Liver (tissue), 8 donors: ENCODE measurements at regions not wholly inside any gene's neighbourhood (a gene's known extent, or its start where the extent isn't known, plus 50 kb on each side); places are given as distances from the start of the nearest gene placed in this dataset.

Experiments used
- DNase-seq: peaks from one replicate; pipeline ENCODE4 v3.0.0-alpha.2; 2017; ENCODE audit warnings: low spot score
- H3K27ac ChIP-seq, 2 donors: one replicate each; pipeline ENCODE4 v1.7.0; 2013; ENCODE audit warnings: inconsistent platforms in 2 of 2, low read length in 2 of 2, control low read depth in 1 of 2, low read depth in 1 of 2, mild to moderate bottlenecking in 1 of 2
- H3K27me3 ChIP-seq, 4 donors: one replicate each; pipeline versions ENCODE4 v1.6.1 to v1.7.0; 2013; ENCODE audit warnings: low read length in 3 of 4, inconsistent platforms in 1 of 4, mild to moderate bottlenecking in 1 of 4, moderate library complexity in 1 of 4; ENCODE audit not compliant: control insufficient read depth in 4 of 4, insufficient read depth in 4 of 4
- H3K36me3 ChIP-seq, 4 donors: one replicate each; pipeline versions ENCODE4 v1.6.1 to v1.7.0; 2013; ENCODE audit warnings: low read length in 3 of 4, mild to moderate bottlenecking in 3 of 4, low read depth in 1 of 4, moderate library complexity in 1 of 4; ENCODE audit not compliant: control insufficient read depth in 4 of 4, insufficient read depth in 3 of 4
- H3K4me1 ChIP-seq, 4 donors: one replicate each; pipeline versions ENCODE4 v1.6.1 to v1.7.0; 2013; ENCODE audit warnings: low read length in 3 of 4, mild to moderate bottlenecking in 3 of 4, moderate library complexity in 1 of 4; ENCODE audit not compliant: control insufficient read depth in 4 of 4, insufficient read depth in 4 of 4
- H3K4me3 ChIP-seq, 3 donors: one replicate each; pipeline versions ENCODE4 v1.6.1 to v1.7.0; 2013; ENCODE audit warnings: low read length in 3 of 3, control low read depth in 1 of 3, low read depth in 1 of 3, mild to moderate bottlenecking in 1 of 3
- H3K9ac ChIP-seq, 2 donors: one replicate each; pipeline ENCODE4 v1.7.0; 2013; ENCODE audit warnings: low read length in 2 of 2, mild to moderate bottlenecking in 2 of 2, moderate library complexity in 2 of 2, control low read depth in 1 of 2, low read depth in 1 of 2
- H3K9me3 ChIP-seq, 4 donors: one replicate each; pipeline versions ENCODE4 v1.6.1 to v1.7.0; 2013; ENCODE audit warnings: low read length in 3 of 4; ENCODE audit not compliant: control insufficient read depth in 4 of 4
- EGR1 ChIP-seq, 2 donors: IDR thresholded peaks; 2 replicates each; pipeline ENCODE4 v1.6.1; 2016 to 2018; ENCODE audit warnings: antibody characterized with exemption in 2 of 2, low read depth in 2 of 2
- FOXA1 ChIP-seq: IDR thresholded peaks from 2 replicates; pipeline ENCODE4 v1.6.1; 2016; ENCODE audit warnings: antibody characterized with exemption
- FOXA2 ChIP-seq: IDR thresholded peaks from 2 replicates; pipeline ENCODE4 v1.6.1; 2016; ENCODE audit warnings: antibody characterized with exemption
- GABPA ChIP-seq, 2 donors: IDR thresholded peaks in 1 of 2; conservative IDR thresholded peaks in 1 of 2; 2 replicates each; pipeline ENCODE4 v1.6.1; 2016; ENCODE audit warnings: antibody characterized with exemption in 2 of 2, mild to moderate bottlenecking in 1 of 2, moderate library complexity in 1 of 2
- HNF4A ChIP-seq, 2 donors: conservative IDR thresholded peaks; 2 replicates each; pipeline ENCODE4 v1.6.1; 2016; ENCODE audit warnings: antibody characterized with exemption in 2 of 2, mild to moderate bottlenecking in 2 of 2
- HNF4G ChIP-seq: IDR thresholded peaks from 2 replicates; pipeline ENCODE4 v1.6.1; 2016; ENCODE audit warnings: antibody characterized with exemption
- JUND ChIP-seq, 2 donors: IDR thresholded peaks; 2 replicates each; pipeline ENCODE4 v1.6.1; 2016; ENCODE audit warnings: antibody characterized with exemption in 2 of 2
- NR2F2 ChIP-seq: IDR thresholded peaks from 2 replicates; pipeline ENCODE4 v1.6.1; 2016; ENCODE audit warnings: antibody characterized with exemption
- RAD21 ChIP-seq, 2 donors: IDR thresholded peaks; 2 replicates each; pipeline ENCODE4 v1.6.1; 2016; ENCODE audit warnings: antibody characterized with exemption in 2 of 2, mild to moderate bottlenecking in 2 of 2
- RXRA ChIP-seq, 2 donors: IDR thresholded peaks; 2 replicates each; pipeline ENCODE4 v1.6.1; 2017 to 2018; ENCODE audit warnings: antibody characterized with exemption in 2 of 2, mild to moderate bottlenecking in 1 of 2
- SP1 ChIP-seq: IDR thresholded peaks from 2 replicates; pipeline ENCODE4 v1.6.1; 2018; ENCODE audit warnings: antibody characterized with exemption, mild to moderate bottlenecking
- TAF1 ChIP-seq: conservative IDR thresholded peaks from 2 replicates; pipeline ENCODE4 v1.6.1; 2016; ENCODE audit warnings: antibody characterized with exemption, mild to moderate bottlenecking
- YY1 ChIP-seq: IDR thresholded peaks from 2 replicates; pipeline ENCODE4 v1.6.1; 2016; ENCODE audit warnings: antibody characterized with exemption, mild to moderate bottlenecking
- WGBS: extraction: QIAGEN DNeasy Blood & Tissue Kit; methylation state at CpG from one replicate; pipeline ENCODE4 v1.1.7; 2013; 5-methylcytosine and 5-hydroxymethylcytosine counted together
- TF ChIP-seq, protein P1 (sequence below): IDR thresholded peaks from 2 replicates; pipeline ENCODE4 v1.6.1; 2016; ENCODE audit warnings: antibody characterized with exemption
- TF ChIP-seq, protein P2 (sequence below): IDR thresholded peaks from 2 replicates; pipeline ENCODE4 v1.6.1; 2016; ENCODE audit warnings: antibody characterized with exemption
- TF ChIP-seq, protein P3 (sequence below): IDR thresholded peaks from 2 replicates; pipeline ENCODE4 v1.6.1; 2016; ENCODE audit warnings: antibody characterized with exemption
- TF ChIP-seq, protein P4 (sequence below): IDR thresholded peaks from 2 replicates; pipeline ENCODE4 v1.6.1; 2016; ENCODE audit warnings: antibody characterized with exemption, mild to moderate bottlenecking
- TF ChIP-seq, protein P5 (sequence below): fragments of 150-350 bp; IDR thresholded peaks from 2 replicates; pipeline ENCODE4 v1.5.1; 2017; ENCODE audit warnings: improper control_type of control experiment, low read depth, low read length; ENCODE audit not compliant: missing input control
- donor health status: healthy.
- donor health status: healthy.
- donor health status: healthy.
- donor health status: healthy.
- donor health status: healthy.

DNA sequence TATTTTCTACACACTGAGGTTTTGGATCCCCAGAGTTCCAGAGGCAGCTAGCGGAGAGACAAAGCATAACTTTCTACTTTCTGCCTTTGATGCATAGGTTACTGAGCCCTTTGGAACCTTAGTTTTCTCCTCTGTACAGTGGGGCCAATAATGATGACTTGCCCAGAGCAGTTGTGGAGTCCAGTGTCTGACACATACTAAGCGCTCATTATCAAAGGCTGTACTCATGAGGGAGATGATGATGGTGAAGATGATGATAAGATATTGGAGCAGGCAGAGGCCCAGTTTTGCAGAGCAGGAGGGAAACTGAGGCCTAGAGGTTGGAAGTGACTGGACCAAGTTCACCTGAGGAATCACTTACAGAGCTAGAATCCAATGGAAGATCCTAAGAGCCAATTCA is 458.0 kb downstream of the MIAT start:
- WGBS: 95% methylated on average over 2 of the region's 2 CpGs
- Histone ChIP-seq H3K9me3 (peaks cover 0 to 5% (median 3%) of the 10 kb centered on the region in 4 donors), H3K27me3 (no peaks in the 10 kb centered on the region), H3K36me3 (no peaks in the 10 kb centered on the region), H3K9ac (no peak overlapping the region), H3K27ac (peak overlapping the region; percentile 71 to 81), H3K4me3 (no peak overlapping the region), H3K4me1 (peaks cover 2 to 13% (median 8%) of the 10 kb centered on the region in 4 donors)
- TF ChIP-seq HNF4G: no peak
- TF ChIP-seq, protein P1, sequence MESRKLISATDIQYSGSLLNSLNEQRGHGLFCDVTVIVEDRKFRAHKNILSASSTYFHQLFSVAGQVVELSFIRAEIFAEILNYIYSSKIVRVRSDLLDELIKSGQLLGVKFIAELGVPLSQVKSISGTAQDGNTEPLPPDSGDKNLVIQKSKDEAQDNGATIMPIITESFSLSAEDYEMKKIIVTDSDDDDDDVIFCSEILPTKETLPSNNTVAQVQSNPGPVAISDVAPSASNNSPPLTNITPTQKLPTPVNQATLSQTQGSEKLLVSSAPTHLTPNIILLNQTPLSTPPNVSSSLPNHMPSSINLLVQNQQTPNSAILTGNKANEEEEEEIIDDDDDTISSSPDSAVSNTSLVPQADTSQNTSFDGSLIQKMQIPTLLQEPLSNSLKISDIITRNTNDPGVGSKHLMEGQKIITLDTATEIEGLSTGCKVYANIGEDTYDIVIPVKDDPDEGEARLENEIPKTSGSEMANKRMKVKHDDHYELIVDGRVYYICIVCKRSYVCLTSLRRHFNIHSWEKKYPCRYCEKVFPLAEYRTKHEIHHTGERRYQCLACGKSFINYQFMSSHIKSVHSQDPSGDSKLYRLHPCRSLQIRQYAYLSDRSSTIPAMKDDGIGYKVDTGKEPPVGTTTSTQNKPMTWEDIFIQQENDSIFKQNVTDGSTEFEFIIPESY: no peak
- no peak for TF ChIP-seq TAF1
- TF ChIP-seq, protein P2, sequence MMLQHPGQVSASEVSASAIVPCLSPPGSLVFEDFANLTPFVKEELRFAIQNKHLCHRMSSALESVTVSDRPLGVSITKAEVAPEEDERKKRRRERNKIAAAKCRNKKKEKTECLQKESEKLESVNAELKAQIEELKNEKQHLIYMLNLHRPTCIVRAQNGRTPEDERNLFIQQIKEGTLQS: no peak
- TF ChIP-seq JUND (IDR thresholded peaks at IDR 0.05): no peak
- TF ChIP-seq RXRA (IDR thresholded peaks at IDR 0.05): no peak
- no peak for TF ChIP-seq FOXA2
- TF ChIP-seq, protein P3, sequence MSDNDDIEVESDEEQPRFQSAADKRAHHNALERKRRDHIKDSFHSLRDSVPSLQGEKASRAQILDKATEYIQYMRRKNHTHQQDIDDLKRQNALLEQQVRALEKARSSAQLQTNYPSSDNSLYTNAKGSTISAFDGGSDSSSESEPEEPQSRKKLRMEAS: no peak
- no peak for TF ChIP-seq HNF4A (conservative IDR thresholded peaks at IDR 0.05)
- TF ChIP-seq GABPA (IDR thresholded peaks at IDR 0.05 in 1 of 2, conservative IDR thresholded peaks at IDR 0.05 in 1 of 2): no peak
- no peak for TF ChIP-seq NR2F2
- TF ChIP-seq, protein P4, sequence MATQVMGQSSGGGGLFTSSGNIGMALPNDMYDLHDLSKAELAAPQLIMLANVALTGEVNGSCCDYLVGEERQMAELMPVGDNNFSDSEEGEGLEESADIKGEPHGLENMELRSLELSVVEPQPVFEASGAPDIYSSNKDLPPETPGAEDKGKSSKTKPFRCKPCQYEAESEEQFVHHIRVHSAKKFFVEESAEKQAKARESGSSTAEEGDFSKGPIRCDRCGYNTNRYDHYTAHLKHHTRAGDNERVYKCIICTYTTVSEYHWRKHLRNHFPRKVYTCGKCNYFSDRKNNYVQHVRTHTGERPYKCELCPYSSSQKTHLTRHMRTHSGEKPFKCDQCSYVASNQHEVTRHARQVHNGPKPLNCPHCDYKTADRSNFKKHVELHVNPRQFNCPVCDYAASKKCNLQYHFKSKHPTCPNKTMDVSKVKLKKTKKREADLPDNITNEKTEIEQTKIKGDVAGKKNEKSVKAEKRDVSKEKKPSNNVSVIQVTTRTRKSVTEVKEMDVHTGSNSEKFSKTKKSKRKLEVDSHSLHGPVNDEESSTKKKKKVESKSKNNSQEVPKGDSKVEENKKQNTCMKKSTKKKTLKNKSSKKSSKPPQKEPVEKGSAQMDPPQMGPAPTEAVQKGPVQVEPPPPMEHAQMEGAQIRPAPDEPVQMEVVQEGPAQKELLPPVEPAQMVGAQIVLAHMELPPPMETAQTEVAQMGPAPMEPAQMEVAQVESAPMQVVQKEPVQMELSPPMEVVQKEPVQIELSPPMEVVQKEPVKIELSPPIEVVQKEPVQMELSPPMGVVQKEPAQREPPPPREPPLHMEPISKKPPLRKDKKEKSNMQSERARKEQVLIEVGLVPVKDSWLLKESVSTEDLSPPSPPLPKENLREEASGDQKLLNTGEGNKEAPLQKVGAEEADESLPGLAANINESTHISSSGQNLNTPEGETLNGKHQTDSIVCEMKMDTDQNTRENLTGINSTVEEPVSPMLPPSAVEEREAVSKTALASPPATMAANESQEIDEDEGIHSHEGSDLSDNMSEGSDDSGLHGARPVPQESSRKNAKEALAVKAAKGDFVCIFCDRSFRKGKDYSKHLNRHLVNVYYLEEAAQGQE: no peak
- TF ChIP-seq, protein P5, sequence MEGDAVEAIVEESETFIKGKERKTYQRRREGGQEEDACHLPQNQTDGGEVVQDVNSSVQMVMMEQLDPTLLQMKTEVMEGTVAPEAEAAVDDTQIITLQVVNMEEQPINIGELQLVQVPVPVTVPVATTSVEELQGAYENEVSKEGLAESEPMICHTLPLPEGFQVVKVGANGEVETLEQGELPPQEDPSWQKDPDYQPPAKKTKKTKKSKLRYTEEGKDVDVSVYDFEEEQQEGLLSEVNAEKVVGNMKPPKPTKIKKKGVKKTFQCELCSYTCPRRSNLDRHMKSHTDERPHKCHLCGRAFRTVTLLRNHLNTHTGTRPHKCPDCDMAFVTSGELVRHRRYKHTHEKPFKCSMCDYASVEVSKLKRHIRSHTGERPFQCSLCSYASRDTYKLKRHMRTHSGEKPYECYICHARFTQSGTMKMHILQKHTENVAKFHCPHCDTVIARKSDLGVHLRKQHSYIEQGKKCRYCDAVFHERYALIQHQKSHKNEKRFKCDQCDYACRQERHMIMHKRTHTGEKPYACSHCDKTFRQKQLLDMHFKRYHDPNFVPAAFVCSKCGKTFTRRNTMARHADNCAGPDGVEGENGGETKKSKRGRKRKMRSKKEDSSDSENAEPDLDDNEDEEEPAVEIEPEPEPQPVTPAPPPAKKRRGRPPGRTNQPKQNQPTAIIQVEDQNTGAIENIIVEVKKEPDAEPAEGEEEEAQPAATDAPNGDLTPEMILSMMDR: no peak
- TF ChIP-seq EGR1 (IDR thresholded peaks at IDR 0.05; ENCODE audit: low read depth in 2 of 2): no peak
- TF ChIP-seq YY1: no peak
- TF ChIP-seq SP1: no peak
- TF ChIP-seq RAD21 (IDR thresholded peaks at IDR 0.05): no peak
- TF ChIP-seq FOXA1: no peak
- DNase-seq: no peak
